Esophagus muscularis mucosa (tissue), 4 donors: ENCODE measurements at regions not wholly inside any gene's neighbourhood (a gene's known extent, or its start where the extent isn't known, plus 50 kb on each side); places are given as distances from the start of the nearest gene placed in this dataset.
A peak's percentile ranks its signal among the peaks of the same experiment; 100 is the strongest.

Experiments used
- DNase-seq: peaks from one replicate; pipeline ENCODE4 v3.0.0-alpha.2; 2017; ENCODE audit errors: extremely low spot score
- H3K27ac ChIP-seq, 4 donors: fragments of 200-600 bp; sonication (generic); replicated peaks in 1 of 4; 1 replicate in 3 of 4; 2 replicates in 1 of 4; pipeline ENCODE4 v1.5.1; 2016 to 2019; ENCODE audit warnings: mild to moderate bottlenecking in 1 of 4
- H3K27me3 ChIP-seq, 4 donors: fragments of 200-600 bp; sonication (generic); one replicate each; pipeline versions ENCODE4 v1.5.1 to v1.6.0; 2016 to 2019
- H3K36me3 ChIP-seq, 4 donors: fragments of 200-600 bp; sonication (generic); one replicate each; pipeline ENCODE4 v1.5.1; 2016 to 2019
- H3K4me1 ChIP-seq, 4 donors: fragments of 200-600 bp; sonication (generic); one replicate each; pipeline ENCODE4 v1.5.1; 2016 to 2019
- H3K4me3 ChIP-seq, 4 donors: fragments of 200-600 bp; sonication (generic); 1 replicate in 2 of 4; 2 replicates in 2 of 4; pipeline ENCODE4 v1.5.1; 2016 to 2019; ENCODE audit warnings: mild to moderate bottlenecking in 4 of 4, moderate library complexity in 1 of 4
- H3K9me3 ChIP-seq, 4 donors: fragments of 200-600 bp; sonication (generic); 1 replicate in 3 of 4; 2 replicates in 1 of 4; pipeline ENCODE4 v1.5.1; 2016 to 2019
- EP300 ChIP-seq: sonication (generic); formaldehyde crosslinking; IDR thresholded peaks from one replicate; pipeline ENCODE4 v1.6.1; 2017; ENCODE audit warnings: antibody characterized with exemption
- POLR2A ChIP-seq: fragments of 450-650 bp; IDR thresholded peaks from one replicate; pipeline ENCODE4 v1.6.1; 2017; ENCODE audit warnings: antibody characterized with exemption, moderate library complexity, mild to moderate bottlenecking, low read depth
- POLR2AphosphoS5 ChIP-seq, 2 donors: sonication (generic); formaldehyde crosslinking; IDR thresholded peaks; one replicate each; pipeline ENCODE4 v1.6.1; 2017; ENCODE audit warnings: antibody characterized with exemption in 2 of 2
- WGBS: methylation state at CpG from one replicate; pipeline ENCODE4 v1.1.5; 2018; 5-methylcytosine and 5-hydroxymethylcytosine counted together
- intact Hi-C: fragments of 100-400 bp; cut with DNase I; formaldehyde crosslinking; loops from one replicate; pipeline ENCODE4 v1.15.1; 2023
- TF ChIP-seq, protein P1 (sequence below), 3 experiments: fragments of 200-600 bp in 2 of 3; fragments of 450-650 bp in 1 of 3; sonication (generic) in 2 of 3; IDR thresholded peaks; one replicate each; pipeline ENCODE4 v1.5.1; 2017 to 2019; ENCODE audit warnings: antibody characterized with exemption in 3 of 3, mild to moderate bottlenecking in 2 of 3, moderate library complexity in 1 of 3

DNA sequence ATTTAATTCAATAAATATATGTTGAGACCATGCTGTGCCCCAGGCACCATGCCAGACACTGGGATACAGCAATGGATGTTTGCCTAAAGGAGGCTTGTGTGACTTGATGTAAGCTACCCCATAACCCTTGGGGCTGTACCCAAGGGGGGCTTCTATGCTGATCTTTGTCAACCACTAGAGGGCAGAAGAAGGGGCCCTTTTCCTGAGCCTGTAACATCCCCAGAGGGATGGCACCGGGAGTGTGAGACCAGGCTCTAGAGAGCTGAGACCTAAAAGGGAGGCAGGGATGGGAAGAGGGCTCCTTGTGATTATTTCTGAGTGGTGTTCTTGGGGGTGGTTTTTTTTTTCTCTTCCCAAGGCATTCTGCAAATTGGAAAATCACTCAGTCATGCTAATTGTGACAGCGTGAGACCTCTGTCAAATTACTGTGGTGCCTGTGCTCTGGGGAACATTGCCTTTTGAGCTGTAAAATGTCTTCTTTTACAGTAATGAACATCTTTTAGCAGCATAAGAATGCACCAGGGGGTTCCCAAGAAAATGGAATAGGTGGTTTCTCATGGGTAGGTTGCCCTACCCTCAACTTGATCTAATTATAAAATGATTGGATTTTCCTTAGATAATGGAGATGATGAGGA is 138.7 kb upstream of the SLC24A3 start:
- Histone ChIP-seq H3K27ac (no peak overlapping the region), H3K4me1 (no peaks in the 10 kb centered on the region), H3K27me3 (no peaks in the 10 kb centered on the region), H3K4me3 (no peak overlapping the region), H3K9me3 (no peaks in the 10 kb centered on the region), H3K36me3 (no peaks in the 10 kb centered on the region)
- peak; percentile 47 for DNase-seq
- TF ChIP-seq, protein P1, sequence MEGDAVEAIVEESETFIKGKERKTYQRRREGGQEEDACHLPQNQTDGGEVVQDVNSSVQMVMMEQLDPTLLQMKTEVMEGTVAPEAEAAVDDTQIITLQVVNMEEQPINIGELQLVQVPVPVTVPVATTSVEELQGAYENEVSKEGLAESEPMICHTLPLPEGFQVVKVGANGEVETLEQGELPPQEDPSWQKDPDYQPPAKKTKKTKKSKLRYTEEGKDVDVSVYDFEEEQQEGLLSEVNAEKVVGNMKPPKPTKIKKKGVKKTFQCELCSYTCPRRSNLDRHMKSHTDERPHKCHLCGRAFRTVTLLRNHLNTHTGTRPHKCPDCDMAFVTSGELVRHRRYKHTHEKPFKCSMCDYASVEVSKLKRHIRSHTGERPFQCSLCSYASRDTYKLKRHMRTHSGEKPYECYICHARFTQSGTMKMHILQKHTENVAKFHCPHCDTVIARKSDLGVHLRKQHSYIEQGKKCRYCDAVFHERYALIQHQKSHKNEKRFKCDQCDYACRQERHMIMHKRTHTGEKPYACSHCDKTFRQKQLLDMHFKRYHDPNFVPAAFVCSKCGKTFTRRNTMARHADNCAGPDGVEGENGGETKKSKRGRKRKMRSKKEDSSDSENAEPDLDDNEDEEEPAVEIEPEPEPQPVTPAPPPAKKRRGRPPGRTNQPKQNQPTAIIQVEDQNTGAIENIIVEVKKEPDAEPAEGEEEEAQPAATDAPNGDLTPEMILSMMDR (IDR thresholded peaks at IDR 0.05), result no peak
- TF ChIP-seq EP300 (no peak), POLR2A (no peak), POLR2AphosphoS5 (IDR thresholded peaks at IDR 0.05) (no peak)
- intact Hi-C loops, result no loop called here
- 57% methylated on average over 2 of the region's 2 CpGs for WGBS

DNA sequence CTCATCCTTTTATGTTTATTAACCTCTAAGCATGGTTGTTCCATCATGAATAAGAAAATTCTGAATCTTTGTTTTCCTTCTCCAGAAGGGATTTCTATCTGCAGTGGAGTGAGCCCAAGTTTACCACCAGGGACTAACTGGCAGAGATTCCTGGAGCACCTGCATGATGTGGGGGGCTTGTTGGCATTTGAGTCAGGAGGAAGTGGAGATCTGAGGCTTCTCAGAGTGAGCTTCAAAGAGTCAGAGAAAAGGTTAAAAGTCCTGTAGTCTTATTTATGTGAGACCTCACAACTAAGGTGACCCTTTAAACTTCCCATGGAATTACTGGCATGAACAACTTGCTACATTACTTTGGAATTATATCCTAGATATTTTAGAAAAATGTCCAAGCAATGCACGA is 138.1 kb upstream of the SLC24A3 start:
- intact Hi-C loops, result no loop called here
- WGBS, result 33% methylated on average over 1 of the region's 1 CpG
- no peaks in the 10 kb centered on the region for H3K27me3 ChIP-seq
- no peaks in the 10 kb centered on the region for H3K9me3 ChIP-seq
- no peak overlapping the region for H3K27ac ChIP-seq
- no peaks in the 10 kb centered on the region for H3K4me1 ChIP-seq
- H3K36me3 ChIP-seq, result no peaks in the 10 kb centered on the region
- TF ChIP-seq, protein P1 (IDR thresholded peaks at IDR 0.05), result no peak
- TF ChIP-seq EP300 (no peak), POLR2A (no peak), POLR2AphosphoS5 (IDR thresholded peaks at IDR 0.05) (no peak)
- no peak overlapping the region for H3K4me3 ChIP-seq
- DNase-seq, result peak; percentile 21

DNA sequence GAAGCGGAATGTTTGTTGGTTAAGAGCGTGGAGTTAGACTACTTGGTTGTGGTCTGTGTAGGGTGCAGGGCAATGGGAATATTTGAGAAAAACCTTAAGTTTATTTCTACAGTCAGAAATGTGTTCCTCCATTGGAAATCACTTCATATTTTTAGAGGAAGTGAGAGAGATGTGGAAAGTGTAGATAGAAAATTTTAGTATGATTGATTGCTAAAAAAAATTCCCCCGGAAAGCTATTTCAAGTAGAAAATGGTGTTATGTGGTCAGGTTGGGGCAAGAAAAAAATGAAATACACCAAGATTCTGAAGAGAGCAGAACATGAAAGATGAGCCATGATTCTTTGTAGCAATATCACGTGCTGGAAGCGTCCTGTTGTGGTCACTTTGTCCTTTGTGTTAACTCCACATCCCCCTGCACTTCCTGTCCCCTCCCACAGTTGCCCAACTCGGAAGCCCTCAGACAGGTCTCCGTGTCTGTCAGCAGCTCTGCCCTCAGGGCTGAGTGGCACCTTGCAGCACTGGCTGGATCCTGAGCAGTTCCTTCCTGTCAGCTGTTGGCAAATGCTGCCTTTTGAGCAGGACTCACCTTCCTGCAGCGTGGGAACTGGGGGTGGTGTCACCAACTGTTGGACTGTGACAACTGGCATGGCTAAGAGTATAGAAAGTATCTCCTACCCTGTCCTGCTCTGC is 137.5 kb upstream of the SLC24A3 start:
- TF ChIP-seq, protein P1 (IDR thresholded peaks at IDR 0.05), result no peak
- TF ChIP-seq EP300 (no peak), POLR2A (no peak), POLR2AphosphoS5 (IDR thresholded peaks at IDR 0.05) (no peak)
- WGBS, result 60% methylated on average over 8 of the region's 8 CpGs
- peak; percentile 57 for DNase-seq
- H3K27ac ChIP-seq, result no peak overlapping the region
- H3K4me3 ChIP-seq, result no peak overlapping the region
- no peaks in the 10 kb centered on the region for H3K36me3 ChIP-seq
- H3K27me3 ChIP-seq, result no peaks in the 10 kb centered on the region
- no peaks in the 10 kb centered on the region for H3K9me3 ChIP-seq
- no peaks in the 10 kb centered on the region for H3K4me1 ChIP-seq
- intact Hi-C loops, result no loop called here

DNA sequence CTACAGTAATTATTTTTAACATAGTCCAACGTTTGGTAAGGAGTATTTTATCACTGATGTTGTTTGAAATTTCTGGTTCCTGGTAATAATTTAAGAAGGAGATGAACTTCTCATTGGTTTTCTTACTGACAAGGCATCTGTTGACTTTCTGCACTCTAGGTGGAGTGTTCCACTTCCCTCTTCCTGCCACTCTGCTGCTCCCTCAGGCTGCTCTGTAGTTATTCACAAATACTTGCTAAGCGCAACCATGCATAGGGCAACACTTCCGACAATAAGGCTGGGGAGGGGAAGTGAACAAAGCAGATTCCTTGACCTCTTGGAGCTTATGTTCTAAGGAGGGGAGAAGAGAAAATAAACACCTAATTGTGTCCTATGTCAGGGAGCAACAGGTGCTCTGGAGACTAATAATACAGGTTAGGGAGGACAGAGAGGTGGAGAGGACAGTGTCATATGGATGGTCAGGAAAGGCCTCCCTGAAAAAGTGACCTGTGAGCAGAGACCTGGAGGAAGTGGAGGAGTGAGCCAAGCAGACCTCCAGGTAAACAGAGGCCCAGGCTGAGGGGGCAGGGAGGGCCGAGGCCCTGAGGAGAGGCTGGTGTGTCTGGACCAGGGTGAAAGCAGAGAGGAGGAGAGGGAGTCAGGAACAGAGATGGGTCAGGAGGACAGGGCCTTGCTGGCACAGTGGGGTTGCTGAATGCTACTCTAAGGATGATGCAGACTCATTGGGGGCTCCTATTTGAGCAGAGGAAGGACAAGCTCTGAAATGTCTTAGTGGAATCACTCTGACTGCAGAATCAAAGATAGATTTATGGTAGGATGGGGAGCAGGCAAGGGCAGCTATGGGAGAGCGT is 134.8 kb upstream of the SLC24A3 start:
- Histone ChIP-seq H3K27ac (no peak overlapping the region), H3K27me3 (no peaks in the 10 kb centered on the region), H3K36me3 (no peaks in the 10 kb centered on the region), H3K4me3 (no peak overlapping the region), H3K4me1 (no peaks in the 10 kb centered on the region), H3K9me3 (no peaks in the 10 kb centered on the region)
- TF ChIP-seq POLR2AphosphoS5 (IDR thresholded peaks at IDR 0.05), result no peak
- no peak for TF ChIP-seq EP300
- TF ChIP-seq, protein P1 (IDR thresholded peaks at IDR 0.05), result no peak
- no peak for TF ChIP-seq POLR2A
- peak; percentile 90 for DNase-seq
- intact Hi-C loops, result no loop called here
- WGBS, result 73% methylated on average over 5 of the region's 5 CpGs
